Astrocyte of the hippocampus (primary cell): ENCODE measurements at regions not wholly inside any gene's neighbourhood (a gene's known extent, or its start where the extent isn't known, plus 50 kb on each side); places are given as distances from the start of the nearest gene placed in this dataset.

Experiments
- DNase-seq: peaks from one replicate; pipeline ENCODE4 v3.0.0; 2011; ENCODE audit warnings: low read depth, low spot score

DNA sequence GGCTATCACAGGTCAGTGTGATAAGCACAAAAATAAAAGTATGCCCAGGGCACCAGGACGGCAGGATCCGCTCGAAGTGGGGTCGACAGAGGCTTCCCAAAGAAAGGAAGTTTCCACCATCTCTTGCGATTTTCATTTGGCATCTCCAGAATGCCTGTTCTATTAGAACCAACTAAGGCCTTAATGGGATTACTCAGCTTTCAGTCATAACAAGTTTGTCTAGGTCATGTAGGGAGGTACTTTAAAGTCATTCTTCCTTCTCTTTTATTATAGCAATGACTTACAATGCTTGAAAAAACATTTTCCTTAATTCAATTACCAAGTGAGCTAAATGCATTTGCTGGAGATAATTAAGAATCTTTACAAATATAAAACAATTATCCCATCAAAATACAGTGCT is 83.6 kb upstream of the DIO3 start:
- DNase-seq, result no peak

- DNase-seq, result no peak
Observed at GRCh38 chr14:101478096-101478495, 83.2 kb upstream of the DIO3 start.

DNA sequence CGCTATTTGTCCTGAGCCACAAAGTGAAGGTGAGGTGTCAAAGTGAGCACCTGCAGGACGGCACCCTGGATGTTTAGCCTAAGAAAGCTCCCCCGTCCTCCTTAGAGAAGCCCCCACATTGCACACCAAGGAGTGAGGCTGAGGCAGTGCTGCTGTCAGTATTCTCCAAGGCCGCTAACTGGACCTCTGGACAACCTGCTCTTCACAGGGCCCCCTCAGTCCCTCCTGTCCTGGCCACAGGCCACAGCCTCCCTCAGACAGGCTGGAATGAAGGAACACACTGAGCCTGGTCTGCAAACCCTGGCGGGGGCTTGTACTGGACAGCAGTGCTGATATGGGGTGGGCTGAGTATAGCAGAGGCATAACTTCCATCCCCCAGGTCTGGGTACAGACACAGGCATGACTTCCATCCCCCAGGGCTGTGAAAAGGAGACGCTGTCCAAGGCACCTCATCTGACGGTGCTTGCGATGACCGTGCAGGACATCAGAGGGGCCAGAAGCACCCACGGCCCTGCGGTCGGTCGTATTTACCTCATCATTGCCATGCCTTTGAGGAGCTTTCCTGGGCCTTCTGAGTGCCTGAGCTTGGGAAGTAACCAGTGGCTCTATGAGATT is 82.4 kb upstream of the DIO3 start:
- no peak for DNase-seq

DNA sequence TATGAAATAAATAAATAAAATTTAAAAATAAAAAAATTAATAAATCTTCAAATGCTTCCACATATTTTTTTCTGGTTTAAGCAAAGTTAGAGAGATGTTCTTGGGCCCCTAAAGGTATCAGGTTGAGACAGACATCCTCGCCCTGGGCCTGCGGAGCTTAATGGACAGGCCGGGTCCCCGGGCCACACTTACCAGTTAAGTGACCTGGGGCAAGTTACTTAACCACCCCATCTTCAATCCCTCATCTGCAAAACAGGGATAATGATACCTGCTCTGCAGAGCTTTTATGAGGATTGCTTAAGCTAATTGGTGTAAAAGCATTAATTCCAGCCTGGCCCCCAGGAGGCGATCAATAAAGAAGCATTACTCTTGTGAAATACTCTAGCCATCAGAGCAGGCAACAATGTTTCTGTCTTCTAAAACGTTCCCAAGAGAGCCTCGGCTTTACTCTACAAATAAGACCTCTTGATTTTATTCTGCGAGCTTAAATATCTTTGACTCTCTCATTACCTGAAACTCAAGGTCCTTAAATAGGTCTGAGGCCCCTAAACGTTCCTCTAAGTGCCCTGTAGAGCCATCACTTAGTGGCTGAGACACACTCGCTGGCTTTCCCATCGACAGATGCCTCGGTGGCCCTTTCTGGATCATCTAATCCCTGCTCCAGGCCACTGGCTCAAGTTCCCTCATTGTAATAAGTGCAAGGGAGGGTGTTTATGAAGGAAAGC is 81.1 kb upstream of the DIO3 start:
- DNase-seq, result no peak

DNA sequence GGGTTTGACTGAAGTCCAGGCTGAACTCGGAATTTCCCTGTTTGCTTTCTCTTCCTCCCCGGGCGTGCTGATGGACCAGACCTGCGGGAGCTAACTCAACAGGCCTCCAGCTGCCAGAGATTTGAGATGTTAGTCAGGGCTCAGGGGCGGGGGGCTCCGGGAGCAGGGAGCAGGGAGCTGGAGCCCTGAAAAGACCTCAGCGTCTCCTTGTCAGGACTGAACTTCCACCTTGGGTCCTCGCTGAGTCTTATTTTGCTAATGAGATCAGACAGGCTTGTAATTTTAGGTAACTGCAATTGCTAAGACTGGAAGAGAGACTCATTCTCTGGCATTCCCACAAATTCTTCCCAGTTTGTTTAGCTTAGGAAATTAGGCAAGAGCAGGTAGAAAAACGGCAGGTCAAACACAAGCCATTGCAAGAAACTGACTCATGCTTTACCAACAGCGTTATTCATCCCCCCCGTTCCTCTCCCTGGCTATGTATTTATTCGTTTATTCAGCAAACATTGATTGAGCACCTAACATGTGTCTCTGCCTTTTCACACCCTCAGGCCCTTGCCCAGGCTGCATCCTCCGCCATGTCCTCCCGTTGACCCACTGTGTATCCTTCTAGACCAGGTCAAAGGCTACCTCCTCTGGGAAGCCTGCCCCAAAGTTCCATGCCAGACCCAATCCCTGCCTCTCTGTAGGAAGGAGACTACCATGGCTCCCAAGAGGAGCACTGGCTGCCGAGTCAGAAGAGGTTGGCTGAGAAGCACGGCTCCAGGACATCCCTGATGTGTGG is 80.4 kb upstream of the DIO3 start:
- peak; percentile 52 for DNase-seq

DNA sequence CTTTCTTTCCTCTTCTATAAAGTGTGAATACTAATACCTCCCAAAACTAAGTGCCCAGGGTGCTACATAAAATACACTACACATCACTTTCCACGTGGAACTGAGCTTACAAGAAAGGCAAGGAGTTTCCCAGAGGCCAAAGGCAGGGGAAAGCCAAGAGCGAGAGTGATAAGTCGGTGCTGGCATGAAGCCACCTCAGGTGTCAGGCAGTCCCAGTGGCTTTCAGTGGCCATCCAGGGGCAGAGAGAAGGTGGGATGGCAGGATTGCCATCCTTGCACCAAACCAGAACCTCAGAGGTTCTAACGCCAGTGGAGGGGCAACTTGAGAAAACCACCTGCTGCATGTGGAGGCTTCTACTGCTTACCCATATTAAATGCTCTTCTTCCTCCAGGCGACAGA is 79.7 kb upstream of the DIO3 start:
- DNase-seq, result no peak

DNA sequence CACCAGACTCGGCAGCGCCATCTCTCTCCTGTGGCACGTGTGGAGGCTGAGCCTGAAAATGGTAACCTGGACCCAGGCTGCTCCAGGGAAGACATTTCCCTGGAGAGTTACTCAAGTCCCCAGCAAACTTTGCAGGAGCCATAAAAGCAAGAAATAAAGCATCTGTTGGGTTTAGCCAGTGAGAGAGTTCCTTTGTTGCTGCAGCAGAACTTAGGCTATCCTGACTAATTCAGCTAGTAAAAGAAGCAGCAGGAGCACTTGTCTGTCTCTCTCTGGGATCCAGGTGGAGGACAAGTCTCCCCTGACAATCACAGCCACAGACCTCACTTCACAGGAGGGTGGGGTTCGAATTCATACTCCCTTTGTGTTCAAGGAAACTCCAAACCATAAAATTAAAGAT is 79.2 kb upstream of the DIO3 start:
- DNase-seq, result no peak

DNA sequence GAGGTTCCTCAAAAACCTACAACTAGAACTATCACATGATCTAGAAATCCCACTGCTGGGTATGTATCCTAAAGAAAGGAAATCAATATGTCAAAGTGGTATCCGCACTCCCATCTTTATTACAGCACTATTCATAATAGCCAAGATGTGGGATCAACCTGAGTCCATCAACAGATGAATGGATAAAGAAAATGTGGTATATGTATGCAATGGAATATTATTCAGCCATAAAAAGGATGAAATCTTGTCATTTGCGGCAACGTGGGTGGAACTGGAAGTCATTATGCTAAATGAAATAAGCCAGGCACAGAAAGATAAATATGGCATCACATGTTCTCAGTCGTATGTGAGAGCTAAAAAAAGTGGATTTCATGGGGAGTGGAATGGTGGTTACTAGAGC is 77.5 kb upstream of the DIO3 start:
- no peak for DNase-seq

GRCh38 chr14:101489092-101489760 is 72.1 kb upstream of the DIO3 start:
- no peak for DNase-seq

- no peak for DNase-seq
Observed at GRCh38 chr14:101490771-101491170, 70.5 kb upstream of the DIO3 start.

DNA sequence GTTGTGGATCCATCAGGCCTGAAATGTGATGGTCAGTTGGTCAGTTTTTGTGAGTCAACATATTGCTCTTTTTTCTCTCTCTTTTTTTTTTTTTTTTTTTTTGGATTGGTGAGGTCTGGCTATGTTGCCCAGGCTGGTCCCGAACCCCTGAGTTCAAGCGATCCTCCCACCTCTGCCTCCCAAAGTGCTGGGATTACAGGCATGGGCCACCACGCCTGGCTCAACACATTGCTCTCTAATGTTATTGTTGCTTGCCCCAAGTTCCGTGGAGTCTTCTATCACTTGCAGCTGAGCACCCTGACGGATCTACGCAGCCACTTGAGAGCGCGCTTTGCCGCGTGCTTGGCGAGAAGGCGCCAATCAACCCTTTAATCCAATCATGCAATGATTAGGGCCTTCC is 69.5 kb upstream of the DIO3 start:
- DNase-seq, result no peak

DNA sequence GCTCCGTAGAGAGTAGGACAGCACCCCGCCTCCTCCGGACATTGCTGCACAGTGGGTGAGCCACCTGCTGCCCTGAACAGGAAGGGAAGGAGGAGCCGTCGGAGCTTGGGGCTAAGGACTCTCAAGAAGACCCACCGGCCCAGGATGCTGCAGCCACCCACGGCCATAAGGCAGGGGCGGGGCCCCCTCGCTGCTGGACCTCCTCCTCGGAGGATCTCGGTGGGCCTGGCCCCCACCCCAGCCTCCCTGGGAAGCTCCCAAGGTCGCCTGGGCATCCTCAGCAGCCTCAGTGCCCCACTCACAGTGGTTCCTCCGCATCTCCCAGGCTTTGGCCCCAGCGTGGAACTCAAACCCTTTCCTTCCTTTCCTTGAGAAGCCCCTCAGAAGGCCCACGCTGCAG is 68.6 kb upstream of the DIO3 start:
- DNase-seq, result no peak

GRCh38 chr14:101494826-101495225 is 66.5 kb upstream of the DIO3 start:
- DNase-seq, result no peak

DNA sequence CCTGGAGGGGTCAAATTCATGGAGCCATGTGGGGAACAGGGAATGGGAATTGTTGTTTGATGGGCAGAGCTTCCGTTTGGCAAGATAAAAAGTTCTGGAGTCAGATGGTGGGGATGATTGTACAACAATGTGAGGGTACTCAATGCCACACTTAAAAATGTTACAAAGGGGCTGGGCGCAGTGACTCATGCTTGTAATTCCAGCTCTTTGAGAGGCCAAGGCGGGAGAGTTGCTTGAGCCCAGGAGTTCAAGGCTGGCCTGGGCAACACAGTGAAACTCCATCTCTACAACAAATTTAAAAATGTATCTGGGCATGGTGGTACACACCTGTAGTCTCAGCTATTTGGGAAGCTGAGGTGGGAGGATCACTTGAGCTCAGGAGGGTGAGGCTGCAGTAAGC is 66.0 kb upstream of the DIO3 start:
- no peak for DNase-seq

DNA sequence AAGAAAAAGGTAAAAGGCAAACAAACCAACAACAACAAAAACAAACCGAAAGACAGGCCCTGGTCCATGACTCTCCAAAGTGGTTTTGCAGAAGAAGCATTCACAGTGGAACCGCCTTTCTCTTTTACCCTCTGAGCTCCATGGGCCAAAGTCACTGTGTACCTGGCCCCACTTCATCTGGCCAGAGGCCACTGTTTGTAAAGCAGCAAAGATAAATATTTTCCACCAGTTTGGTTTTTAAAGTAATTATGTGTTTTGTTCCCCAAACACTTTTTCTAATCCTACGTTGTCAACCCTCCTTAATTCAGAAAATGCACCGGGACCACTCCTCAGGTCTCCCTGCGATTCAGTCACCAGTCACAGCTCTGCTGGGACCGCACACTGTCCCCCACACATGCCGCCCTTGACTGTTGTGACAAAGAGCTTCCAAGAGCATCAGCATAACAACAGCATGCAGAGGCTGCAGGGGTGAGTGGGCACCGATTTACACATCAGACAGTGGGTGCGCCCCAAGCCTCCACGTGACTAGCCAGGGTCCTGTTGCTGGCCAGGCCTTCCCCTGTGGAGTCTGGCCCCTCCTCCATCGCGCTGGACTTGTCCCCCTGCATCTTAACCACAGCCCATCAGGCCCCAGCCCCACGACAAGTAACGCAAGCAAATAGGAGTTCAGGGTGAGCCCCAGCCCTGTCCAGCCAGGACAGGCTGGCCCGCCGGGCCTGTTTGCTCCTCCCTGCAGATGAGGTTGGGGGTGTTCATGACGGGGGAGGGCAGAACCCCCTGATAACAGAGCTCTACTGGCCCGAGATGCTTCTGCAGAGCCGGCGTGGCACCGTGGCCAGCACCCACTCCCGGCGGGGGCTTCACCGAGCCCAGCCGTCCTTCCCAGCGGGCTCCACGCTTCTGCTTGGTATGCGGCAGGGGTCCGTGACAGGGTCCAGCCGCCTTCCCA is 65.2 kb upstream of the DIO3 start:
- no peak for DNase-seq

DNA sequence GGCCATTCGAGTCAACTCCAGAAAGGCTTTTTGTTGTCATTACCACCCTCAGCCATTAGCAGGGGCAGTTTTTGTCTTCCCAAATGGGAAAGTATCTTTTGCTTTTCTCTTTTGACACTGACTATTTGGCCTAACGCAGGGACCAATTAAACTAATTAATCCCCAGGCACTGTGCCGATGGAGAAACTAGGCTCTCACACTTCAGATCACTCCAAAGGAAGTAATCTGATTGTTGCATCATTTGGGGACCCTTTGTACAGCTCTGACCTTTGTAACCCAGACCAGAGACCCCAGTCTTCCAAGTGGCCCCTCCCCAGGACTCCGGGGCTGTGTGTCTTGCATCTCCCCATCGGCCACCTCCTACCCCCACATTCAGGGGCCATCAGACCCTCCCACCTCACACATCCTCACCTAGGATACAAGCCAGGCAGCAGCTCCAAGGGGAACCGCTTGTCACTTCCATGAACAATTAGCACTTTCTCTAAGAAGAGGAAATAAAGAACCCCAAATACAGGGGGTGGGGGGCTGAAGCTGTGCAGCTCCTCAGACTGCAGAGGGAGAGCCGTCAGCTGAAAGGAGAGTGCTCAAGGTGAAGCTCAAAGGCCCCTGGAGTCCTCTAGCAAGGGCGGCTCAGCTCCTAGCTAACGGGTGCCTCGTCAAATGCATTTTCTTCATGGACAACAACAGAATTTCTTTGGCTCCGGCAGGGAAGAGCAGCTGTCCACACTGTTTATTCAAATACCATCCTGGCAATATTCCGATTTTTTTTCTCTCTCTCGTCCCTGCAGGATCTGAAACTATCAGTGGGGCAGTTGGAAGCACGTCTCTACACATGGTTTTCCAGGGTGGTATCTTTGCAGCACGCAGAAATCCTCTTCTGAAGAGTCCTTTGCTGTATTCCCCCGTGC is 64.3 kb upstream of the DIO3 start:
- DNase-seq, result no peak

GRCh38 chr14:101497684-101498525 is 63.4 kb upstream of the DIO3 start:
- no peak for DNase-seq

GRCh38 chr14:101498526-101498860 is 62.8 kb upstream of the DIO3 start:
- no peak for DNase-seq

- no peak for DNase-seq
Observed at GRCh38 chr14:101499080-101499479, 62.2 kb upstream of the DIO3 start.
